Common myeloid progenitor, CD34-positive (primary cell): ENCODE measurements at regions not wholly inside any gene's neighbourhood (a gene's known extent, or its start where the extent isn't known, plus 50 kb on each side); places are given as distances from the start of the nearest gene placed in this dataset.

Source experiments
- CTCF ChIA-PET: fragments of 350-600 bp; sonication (Branson Sonifier 250); formaldehyde crosslinking; loops from one replicate; lab custom pipeline; 2021; ENCODE audit warnings: antibody characterized with exemption; lab: Charles Lee
- POLR2A ChIA-PET: fragments of 350-600 bp; sonication (Branson Sonifier 250); formaldehyde crosslinking; loops from one replicate; lab custom pipeline; 2021; ENCODE audit warnings: antibody characterized with exemption; lab: Charles Lee
- DNase-seq, 3 donors: peaks; one replicate each; pipeline versions ENCODE4 v3.0.0 to v3.0.0-alpha.2; 2013
- H3K27ac ChIP-seq, 2 experiments: 1 replicate in 1 of 2; 2 replicates in 1 of 2; pipeline ENCODE4 v1.7.0; 2013; ENCODE audit warnings: inconsistent platforms in 2 of 2, low read length in 2 of 2, mild to moderate bottlenecking in 2 of 2, low read depth in 1 of 2, moderate library complexity in 1 of 2; ENCODE audit not compliant: severe bottlenecking in 2 of 2, insufficient read depth in 1 of 2, poor library complexity in 1 of 2
- H3K27me3 ChIP-seq, 5 experiments: replicated peaks in 2 of 5; 1 replicate in 3 of 5; 2 replicates in 2 of 5; pipeline versions ENCODE4 v1.6.1 to v1.7.0; 2013; ENCODE audit warnings: low read length in 4 of 5, mild to moderate bottlenecking in 2 of 5, moderate library complexity in 2 of 5, inconsistent platforms in 1 of 5; ENCODE audit not compliant: insufficient read depth in 5 of 5, control insufficient read depth in 4 of 5
- H3K36me3 ChIP-seq, 4 experiments: 1 replicate in 2 of 4; 2 replicates in 2 of 4; pipeline versions ENCODE4 v1.6.1 to v1.7.0; 2013; ENCODE audit warnings: low read length in 3 of 4, control low read depth in 1 of 4, mild to moderate bottlenecking in 1 of 4; ENCODE audit not compliant: control insufficient read depth in 4 of 4, insufficient read depth in 4 of 4
- H3K4me1 ChIP-seq, 4 experiments: 1 replicate in 3 of 4; 2 replicates in 1 of 4; pipeline versions ENCODE4 v1.6.1 to v1.7.1; 2013; ENCODE audit warnings: low read length in 3 of 4, mild to moderate bottlenecking in 3 of 4, control low read depth in 1 of 4, inconsistent platforms in 1 of 4, moderate library complexity in 1 of 4; ENCODE audit not compliant: control insufficient read depth in 4 of 4, insufficient read depth in 4 of 4; ENCODE audit errors: control extremely low read depth in 1 of 4
- H3K4me3 ChIP-seq, 7 experiments: 1 replicate in 4 of 7; 2 replicates in 3 of 7; pipeline versions ENCODE4 v1.5.1 to v1.7.0; 2013; ENCODE audit warnings: mild to moderate bottlenecking in 7 of 7, low read length in 6 of 7, moderate library complexity in 6 of 7, inconsistent platforms in 2 of 7, low read depth in 2 of 7, control low read depth in 1 of 7; ENCODE audit not compliant: insufficient read depth in 4 of 7, control insufficient read depth in 1 of 7; ENCODE audit errors: extremely low read depth in 1 of 7
- H3K9me3 ChIP-seq, 5 experiments: 1 replicate in 4 of 5; 2 replicates in 1 of 5; pipeline versions ENCODE4 v1.6.1 to v1.7.1; 2013; ENCODE audit warnings: low read length in 4 of 5, mild to moderate bottlenecking in 2 of 5, inconsistent platforms in 1 of 5, low read depth in 1 of 5, moderate library complexity in 1 of 5; ENCODE audit not compliant: control insufficient read depth in 4 of 5, insufficient read depth in 2 of 5; ENCODE audit errors: control extremely low read depth in 1 of 5
- WGBS: methylation state at CpG from one replicate; pipeline ENCODE4 v1.1.5; 2013; ENCODE audit not compliant: insufficient coverage; 5-methylcytosine and 5-hydroxymethylcytosine counted together

- ChIA-PET CTCF (no interaction called here), POLR2A (no interaction called here)
- no peak overlapping the region for H3K27ac ChIP-seq
- H3K4me3 ChIP-seq, result peak overlapping the region in 1 of 7 experiments; percentile 10
- no peak for DNase-seq
- no CpG with 5 or more reads among the region's 3 CpGs for WGBS
- no peaks in the 10 kb centered on the region for H3K36me3 ChIP-seq
- H3K27me3 ChIP-seq, result no peaks in the 10 kb centered on the region
- no peaks in the 10 kb centered on the region for H3K9me3 ChIP-seq
- H3K4me1 ChIP-seq, result no peaks in the 10 kb centered on the region
Observed at GRCh38 chr3:148439254-148439822, 258.4 kb upstream of the AGTR1 start.

GRCh38 chr3:148441191-148441590 is 256.5 kb upstream of the AGTR1 start:
- WGBS, result 100% methylated on average over 1 of the region's 1 CpG
- Histone ChIP-seq H3K27me3 (no peaks in the 10 kb centered on the region), H3K9me3 (no peaks in the 10 kb centered on the region), H3K27ac (no peak overlapping the region), H3K4me1 (no peaks in the 10 kb centered on the region), H3K36me3 (no peaks in the 10 kb centered on the region), H3K4me3 (no peak overlapping the region)
- no peak for DNase-seq
- CTCF ChIA-PET, result no interaction called here
- POLR2A ChIA-PET, result no interaction called here

- Histone ChIP-seq H3K9me3 (no peaks in the 10 kb centered on the region), H3K27me3 (no peaks in the 10 kb centered on the region), H3K4me1 (no peaks in the 10 kb centered on the region), H3K4me3 (no peak overlapping the region), H3K36me3 (no peaks in the 10 kb centered on the region), H3K27ac (no peak overlapping the region)
- DNase-seq, result no peak
- ChIA-PET CTCF (no interaction called here), POLR2A (no interaction called here)
- WGBS, result 72% methylated on average over 4 of the region's 5 CpGs
Observed at GRCh38 chr3:148450819-148451218, 246.9 kb upstream of the AGTR1 start.

GRCh38 chr3:148451969-148452368 is 245.7 kb upstream of the AGTR1 start:
- DNase-seq, result no peak
- Histone ChIP-seq H3K36me3 (no peaks in the 10 kb centered on the region), H3K9me3 (no peaks in the 10 kb centered on the region), H3K4me3 (no peak overlapping the region), H3K27me3 (no peaks in the 10 kb centered on the region), H3K27ac (no peak overlapping the region), H3K4me1 (no peaks in the 10 kb centered on the region)
- POLR2A ChIA-PET, result no interaction called here
- CTCF ChIA-PET, result no interaction called here

GRCh38 chr3:148453781-148454191 is 243.9 kb upstream of the AGTR1 start:
- H3K9me3 ChIP-seq, result no peaks in the 10 kb centered on the region
- ChIA-PET POLR2A (no interaction called here), CTCF (no interaction called here)
- H3K27ac ChIP-seq, result no peak overlapping the region
- no peaks in the 10 kb centered on the region for H3K36me3 ChIP-seq
- H3K4me1 ChIP-seq, result no peaks in the 10 kb centered on the region
- DNase-seq, result no peak
- 100% methylated on average over 2 of the region's 3 CpGs for WGBS
- no peaks in the 10 kb centered on the region for H3K27me3 ChIP-seq
- no peak overlapping the region for H3K4me3 ChIP-seq

- 96% methylated on average over 4 of the region's 4 CpGs for WGBS
- Histone ChIP-seq H3K36me3 (no peaks in the 10 kb centered on the region), H3K4me3 (no peak overlapping the region), H3K27me3 (no peaks in the 10 kb centered on the region), H3K27ac (no peak overlapping the region), H3K9me3 (no peaks in the 10 kb centered on the region), H3K4me1 (no peaks in the 10 kb centered on the region)
- ChIA-PET POLR2A (no interaction called here), CTCF (no interaction called here)
- no peak for DNase-seq
Observed at GRCh38 chr3:148455098-148455497, 242.6 kb upstream of the AGTR1 start.

GRCh38 chr3:148457886-148458285 is 239.8 kb upstream of the AGTR1 start:
- no CpG with 5 or more reads among the region's 1 CpG for WGBS
- no peaks in the 10 kb centered on the region for H3K27me3 ChIP-seq
- H3K27ac ChIP-seq, result no peak overlapping the region
- POLR2A ChIA-PET, result no interaction called here
- H3K9me3 ChIP-seq, result no peaks in the 10 kb centered on the region
- no peaks in the 10 kb centered on the region for H3K4me1 ChIP-seq
- CTCF ChIA-PET, result no interaction called here
- H3K4me3 ChIP-seq, result no peak overlapping the region
- no peak for DNase-seq
- H3K36me3 ChIP-seq, result no peaks in the 10 kb centered on the region
